ENCODE measurements at regions not wholly inside any gene's neighbourhood (a gene's known extent, or its start where the extent isn't known, plus 50 kb on each side); places are given as distances from the start of the nearest gene placed in this dataset.

DNA sequence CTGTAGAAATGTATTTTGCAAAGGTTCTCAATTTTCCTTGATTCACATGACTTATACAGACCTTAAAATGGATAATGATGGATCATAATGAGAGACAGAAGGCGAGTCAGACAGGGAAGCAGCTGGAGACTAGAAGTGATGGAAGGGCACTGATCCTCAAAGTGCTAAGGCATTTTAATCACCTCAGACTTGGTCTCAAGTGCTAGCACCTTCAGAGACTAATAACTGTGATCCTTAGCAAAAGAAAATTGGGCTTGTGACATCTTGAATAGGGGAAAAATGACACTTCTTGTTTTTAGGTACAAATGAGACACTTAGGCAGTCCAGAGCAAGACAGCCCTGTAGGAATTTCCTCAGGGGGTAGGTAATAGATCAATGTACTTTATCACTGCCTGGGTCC lies 1011.7 kb downstream of the SQOR start:
- TF ChIP-seq CTCF (IDR thresholded peaks at IDR 0.05) = no peak
- no peak for TF ChIP-seq ZFX (IDR thresholded peaks at IDR 0.05; ENCODE audit: borderline replicate concordance)
